Putamen (tissue), 1 donor: ENCODE measurements at regions not wholly inside any gene's neighbourhood (a gene's known extent, or its start where the extent isn't known, plus 50 kb on each side); places are given as distances from the start of the nearest gene placed in this dataset.

Experiments
- DNase-seq: peaks from one replicate; pipeline ENCODE4 v3.0.0-alpha.2; 2016; ENCODE audit warnings: low spot score

DNA sequence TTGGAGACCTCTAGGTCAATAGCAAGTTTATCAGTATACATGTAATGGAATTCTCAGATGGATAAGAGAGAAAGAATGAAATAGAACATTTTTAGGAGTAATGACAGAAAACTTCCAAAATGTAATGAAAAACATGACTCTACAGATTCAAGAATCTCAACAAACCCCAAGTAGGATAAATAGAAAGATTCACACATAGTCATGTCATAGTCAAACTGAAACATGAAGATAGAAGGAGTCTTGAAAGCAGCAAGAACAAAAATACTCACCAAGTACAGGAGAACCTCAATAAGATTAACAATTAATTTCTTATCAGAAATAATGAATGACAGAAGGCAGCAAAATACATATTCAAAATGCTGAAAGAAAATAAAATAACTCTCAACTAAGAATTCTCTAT, 164.5 kb downstream of the SPATA31D1 start:
- no peak for DNase-seq

DNA sequence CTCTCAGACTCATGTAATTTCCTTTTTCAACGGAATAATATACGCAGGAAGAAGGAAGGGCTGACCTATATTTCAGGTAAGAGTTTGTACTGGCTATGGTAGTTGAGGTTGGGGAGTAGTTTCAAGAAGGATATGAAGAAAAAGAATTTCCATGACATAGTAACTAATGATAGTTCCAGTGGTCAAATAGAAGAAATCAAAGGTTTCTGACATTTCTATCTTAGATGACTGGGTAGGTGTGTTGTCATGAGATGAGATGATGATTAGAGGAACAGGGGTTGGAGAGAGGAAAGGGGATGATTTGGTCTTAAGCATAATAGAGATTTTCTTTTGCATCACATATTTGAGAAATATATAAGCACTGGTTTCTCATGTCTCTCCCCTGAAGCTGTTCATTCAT, 166.0 kb downstream of the SPATA31D1 start:
- DNase-seq = no peak

DNA sequence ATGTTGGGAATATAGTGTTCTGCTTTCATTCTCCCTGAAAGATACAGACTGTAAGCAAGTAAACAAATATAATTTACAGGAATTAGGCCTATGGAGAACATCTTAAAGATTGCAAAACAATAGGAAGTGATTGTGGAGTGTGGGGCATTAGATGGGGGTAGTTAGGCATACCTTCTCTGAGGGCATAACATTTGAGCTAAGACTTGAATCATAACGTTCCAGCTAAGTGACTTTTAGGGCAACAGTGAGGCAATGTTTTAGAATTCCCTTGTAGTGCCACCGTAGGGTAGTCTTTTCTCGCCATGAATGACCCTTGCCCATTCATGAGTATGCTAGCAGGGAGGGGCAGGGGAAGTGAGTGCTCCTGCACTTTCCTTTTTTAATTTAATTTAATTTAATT, 173.3 kb downstream of the SPATA31D1 start:
- DNase-seq = no peak

DNA sequence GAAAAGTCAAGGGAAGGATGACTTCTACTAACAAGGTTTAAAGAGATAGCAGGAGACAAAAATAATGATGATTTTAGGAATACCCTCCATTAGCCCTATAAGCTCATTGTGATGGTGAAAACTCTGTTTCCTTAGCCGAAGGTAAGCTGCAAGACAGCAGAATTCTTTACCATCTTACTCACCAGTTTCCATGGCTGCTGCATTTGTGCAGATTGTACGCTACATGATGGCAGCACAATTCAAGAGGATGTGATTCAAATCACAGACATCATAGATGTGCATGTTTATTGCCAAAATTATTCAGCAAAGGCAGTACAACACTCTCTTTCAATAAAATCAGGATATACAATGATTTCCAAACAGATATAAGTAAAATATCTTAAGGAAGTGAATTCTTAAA, 175.6 kb downstream of the SPATA31D1 start:
- DNase-seq = no peak

DNA sequence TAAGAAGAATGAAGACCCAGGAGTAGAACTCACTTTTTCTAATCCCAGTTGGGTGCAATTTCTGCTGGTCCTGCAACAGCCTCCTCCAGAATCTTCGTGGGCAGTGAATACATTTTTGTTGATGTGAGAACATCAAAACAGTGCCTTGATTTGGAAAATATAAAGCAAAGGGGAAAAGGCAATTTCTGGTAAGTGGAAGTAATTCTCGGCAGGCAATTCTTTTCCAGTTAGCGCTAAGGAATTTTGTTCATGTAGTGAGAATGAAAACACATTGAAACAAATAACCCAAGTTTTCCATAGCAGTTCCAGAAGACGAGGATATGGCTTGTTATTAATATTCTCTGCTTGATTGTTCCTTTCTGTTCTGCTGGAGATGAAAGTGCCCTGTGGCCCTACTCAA, 178.7 kb downstream of the SPATA31D1 start:
- no peak for DNase-seq

DNA sequence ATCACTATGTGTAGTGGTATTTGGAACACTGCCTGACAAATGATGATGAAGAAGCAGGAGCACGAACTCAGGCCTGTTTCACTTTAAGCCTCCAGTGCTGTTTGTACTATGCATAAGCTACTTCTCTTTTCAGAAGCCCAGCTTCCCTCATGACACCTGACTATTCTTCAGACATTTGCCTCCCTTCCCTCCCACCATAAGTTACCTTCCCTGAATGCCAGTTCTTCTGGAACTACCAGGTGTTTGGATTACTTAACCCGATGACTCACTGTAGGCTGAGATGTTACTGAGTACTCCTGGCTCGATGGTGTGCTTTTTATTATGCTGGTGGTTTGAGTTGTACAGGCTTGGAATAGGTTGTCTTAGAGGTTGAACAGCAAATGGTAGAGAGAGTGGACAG, 180.0 kb downstream of the SPATA31D1 start:
- peak; percentile 27 for DNase-seq

DNA sequence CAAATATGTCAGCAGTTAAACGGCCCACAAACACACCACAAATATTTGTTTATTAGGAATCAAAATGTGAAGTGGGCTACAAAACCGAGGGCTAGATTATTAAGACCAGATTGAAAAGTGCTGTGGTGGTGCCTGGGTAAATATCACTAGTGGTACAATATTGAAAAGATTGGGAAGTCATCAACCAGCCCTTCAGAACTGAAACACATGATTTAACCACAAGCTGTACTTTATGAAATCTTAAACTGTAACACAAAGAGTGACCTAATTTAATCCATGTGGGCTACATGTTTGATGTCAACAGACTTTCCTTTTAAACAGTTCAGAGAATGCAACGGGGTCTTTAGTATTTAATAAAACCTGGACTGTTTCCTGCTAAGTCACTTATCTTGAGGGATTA, 182.3 kb downstream of the SPATA31D1 start:
- DNase-seq = no peak

DNA sequence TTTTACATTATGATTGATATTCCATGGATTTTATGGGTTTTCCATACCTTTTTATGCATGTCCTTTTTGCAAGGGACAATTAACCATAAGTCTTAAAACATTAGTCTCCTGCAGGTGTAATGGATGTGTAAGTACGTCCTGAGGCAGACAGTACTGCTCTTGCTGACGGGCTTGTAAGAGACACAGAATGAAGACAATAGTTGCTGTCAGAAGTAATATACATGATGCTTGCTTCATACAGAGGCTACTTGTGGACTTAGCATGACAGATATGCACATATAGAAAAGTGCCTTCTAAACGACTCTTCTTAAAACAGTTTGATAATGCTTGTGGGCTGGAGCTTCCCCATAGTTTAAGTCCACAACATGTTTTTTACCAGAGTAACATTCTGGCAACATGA, 182.7 kb downstream of the SPATA31D1 start:
- DNase-seq = no peak

DNA sequence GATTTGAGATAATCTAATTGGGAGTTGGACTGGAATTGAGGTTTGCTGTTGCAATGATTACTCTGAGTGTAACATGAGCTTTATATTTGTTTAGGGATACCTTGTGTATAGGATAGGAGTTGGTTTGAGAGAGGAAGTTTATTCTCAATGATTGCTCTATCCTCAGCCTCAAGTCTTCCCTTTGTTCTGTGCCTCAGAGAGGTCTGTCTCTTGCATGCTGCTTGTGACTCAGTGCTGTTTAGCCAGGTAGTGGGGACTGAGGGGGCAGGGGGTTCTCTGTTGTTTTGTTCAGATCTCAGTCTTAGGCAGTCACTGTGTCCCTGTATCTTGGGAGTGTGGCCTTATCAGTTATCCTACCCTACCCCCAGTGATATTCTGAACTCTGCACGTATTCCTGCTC, 192.1 kb downstream of the SPATA31D1 start:
- no peak for DNase-seq

DNA sequence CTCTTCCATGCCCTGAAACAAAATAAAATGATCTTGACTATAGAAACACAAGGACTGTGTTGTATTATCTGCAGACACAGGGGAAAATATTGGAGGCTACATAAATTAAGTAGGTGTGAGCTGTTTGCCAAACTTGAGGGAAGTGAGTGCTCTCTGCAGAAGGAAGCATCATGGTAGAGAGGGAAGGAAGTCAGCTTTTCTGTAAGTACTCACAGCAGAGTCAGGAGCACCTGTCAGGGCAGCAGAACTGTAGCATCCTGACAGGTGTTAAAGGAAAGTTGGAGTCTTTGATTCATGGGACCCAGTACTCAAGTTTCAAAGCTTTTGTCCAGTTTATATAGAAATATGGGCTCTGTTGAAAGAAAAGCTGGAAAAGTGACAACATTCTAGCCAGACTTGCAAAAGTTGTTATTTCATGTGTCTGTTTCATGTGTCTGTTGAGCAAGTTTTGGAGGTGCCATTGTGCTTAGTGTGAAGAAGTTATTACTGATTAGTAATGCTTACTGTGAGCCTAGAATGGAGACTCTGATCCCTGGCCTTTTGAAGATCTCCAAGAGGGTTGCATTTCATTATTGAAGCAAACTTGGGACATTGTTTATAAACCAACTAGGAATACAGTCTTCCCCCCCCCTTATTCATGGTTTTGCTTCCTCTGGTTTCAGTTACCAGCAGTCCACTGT, 194.7 kb downstream of the SPATA31D1 start:
- no peak for DNase-seq

DNA sequence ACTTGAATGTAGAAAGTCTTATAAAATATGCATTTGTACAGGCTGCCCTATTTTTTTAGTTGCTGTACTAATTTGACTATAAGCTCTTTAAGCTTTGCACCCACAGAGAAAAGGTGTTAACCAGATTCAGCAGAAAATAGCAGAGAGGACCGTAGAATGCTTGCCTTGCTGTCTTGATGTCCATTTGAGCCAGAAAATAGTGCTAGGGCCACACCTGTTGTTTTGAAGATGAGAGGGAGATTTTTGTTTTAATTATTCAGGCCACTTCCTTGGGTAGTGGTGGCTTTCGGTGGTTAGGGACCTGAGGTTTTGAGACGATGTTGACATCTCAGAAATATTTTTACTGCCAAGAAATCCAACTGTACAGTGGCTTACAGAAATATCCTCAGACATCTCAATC, 196.0 kb downstream of the SPATA31D1 start:
- DNase-seq = no peak

DNA sequence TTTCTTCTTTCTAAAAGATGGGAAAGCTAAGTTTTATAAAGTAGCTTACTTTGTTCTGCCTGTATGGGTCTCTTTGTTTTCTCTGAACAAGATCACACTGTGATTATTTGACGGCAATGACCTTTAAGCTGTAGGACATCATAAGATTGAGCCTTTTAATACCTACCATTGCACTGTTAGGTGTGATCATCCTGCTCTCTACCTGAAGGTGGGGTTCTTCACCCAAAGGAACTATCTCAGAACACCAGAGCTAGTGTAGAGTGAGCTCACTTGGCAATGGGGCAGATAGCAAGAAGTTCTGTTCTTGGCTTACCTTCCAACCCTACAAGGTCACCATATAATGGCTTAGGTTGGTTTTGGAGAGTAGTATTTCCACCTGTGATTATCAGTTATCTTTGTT, 200.2 kb downstream of the SPATA31D1 start:
- no peak for DNase-seq

DNA sequence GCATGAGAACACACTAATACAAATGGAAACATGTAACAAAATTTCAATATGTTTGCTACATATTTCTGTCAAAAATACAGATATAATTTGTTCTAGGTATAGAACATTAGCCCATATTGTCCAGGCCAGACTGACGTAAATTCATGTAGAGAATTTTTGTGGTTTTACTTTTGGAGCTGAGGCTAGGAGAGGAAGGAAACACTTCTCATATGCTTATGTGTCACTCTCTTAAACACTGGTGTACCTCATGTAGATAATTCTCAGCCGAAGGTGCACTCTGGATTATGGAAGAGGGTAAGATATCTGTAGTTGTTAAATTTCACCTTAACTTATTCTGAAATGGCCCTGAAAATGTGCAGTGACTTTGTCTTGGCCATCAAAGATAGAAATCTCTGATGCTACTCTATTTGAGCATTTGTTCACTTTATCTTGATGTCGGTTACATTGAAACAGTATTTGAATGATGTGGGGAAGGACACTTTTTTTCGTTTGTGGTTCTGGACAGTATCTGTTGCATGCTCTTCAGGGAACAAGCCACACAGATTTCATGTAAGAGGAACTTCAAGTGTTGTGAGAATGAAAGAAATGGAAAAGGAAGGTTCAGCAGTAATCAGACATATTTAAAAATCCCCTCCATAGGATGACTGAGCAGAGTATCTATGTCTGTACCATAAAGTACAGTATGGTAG, 202.7 kb downstream of the SPATA31D1 start:
- no peak for DNase-seq

DNA sequence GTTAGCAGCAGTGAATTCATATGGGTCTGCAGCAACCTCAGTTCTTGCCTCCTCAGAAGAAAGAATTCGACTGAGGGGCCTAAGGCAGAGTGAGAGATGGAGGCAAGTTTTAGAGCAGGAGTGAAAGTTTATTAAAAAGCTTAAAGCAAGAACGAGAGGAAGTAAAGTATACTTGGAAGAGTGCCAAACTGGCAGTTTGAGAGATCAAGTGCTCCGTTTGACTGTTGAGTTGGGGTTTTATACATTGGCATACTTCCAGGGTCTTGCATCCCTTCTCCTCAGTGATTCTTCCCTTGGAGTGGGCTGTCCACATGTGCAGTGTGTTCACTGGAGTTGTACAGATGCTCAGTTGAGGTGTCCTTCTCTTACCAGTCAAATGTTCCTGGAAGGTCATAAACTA, 203.6 kb downstream of the SPATA31D1 start:
- no peak for DNase-seq

DNA sequence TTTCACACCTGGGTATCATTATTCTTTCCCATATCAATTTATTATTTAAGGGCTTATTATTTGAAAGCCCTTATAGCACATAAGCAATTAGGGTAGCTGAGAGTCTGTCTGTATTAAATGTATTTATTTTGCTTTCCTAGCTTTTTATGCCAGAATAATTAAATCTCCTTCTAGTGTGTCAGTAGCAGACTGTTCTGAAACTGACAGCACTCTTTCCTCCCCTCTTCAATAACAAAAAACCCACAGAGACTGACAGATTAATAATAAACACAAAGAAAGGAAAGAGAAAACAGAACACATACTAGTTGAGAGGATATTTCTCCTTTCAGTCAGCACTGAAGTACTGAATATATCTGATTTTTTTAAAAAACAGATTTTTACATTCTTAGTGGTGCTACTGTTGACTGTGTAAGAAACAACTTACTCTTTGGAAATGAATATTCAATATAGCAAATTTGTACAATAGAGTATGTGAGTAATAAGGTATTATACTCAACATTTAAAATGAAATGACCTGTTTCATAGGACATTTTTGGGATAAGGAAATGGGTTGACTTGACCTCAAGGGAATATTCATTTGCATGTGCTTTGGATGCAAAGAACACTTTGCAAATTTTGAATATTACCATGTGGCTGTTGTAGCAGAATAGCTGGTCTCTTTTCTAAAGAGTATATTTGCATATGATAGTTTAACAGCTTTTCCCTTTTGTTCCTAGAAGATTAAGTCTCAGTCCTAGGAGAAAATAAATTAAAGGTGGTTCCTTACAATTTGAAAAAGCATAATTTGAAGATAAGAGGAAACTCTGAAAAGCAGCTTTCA, 208.3 kb downstream of the SPATA31D1 start:
- DNase-seq = no peak

DNA sequence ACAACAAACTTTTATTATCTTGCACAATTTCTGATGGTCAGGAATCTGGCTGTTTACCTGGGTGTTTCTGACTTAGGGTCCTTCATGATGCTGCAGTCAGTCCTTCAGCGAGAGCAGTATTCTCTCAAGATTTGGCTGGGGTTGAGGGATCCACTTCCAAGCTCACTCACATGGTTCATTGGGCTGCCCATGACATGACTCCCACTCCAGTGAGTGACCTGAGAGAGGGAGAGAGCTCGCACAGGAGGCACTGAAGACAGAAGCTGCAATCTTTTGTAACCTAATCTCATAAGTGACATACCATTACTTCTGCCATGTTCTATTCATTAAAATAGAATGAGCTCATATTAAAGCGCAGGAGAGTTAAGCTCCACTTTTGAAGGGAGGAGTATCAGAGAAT, 212.6 kb downstream of the SPATA31D1 start:
- DNase-seq = no peak

DNA sequence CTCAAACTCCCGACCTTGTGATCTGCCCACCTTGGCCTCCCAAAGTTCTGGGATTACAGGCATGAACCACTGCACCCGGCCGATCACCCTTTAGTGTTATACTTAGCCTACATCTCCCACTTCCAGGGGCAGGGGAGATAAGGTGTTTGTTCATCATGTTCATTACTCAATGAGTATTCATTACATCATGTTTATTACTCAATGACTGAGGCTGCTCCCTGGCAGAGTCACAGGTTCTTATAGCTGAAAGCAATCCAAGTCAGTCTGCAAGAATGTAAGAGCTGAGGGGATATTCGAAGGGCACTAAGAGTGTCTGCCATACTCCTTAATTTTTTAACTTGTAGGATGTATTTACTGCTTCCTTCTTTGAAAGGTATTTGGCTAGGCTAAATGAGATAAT, 214.2 kb downstream of the SPATA31D1 start:
- DNase-seq = no peak

DNA sequence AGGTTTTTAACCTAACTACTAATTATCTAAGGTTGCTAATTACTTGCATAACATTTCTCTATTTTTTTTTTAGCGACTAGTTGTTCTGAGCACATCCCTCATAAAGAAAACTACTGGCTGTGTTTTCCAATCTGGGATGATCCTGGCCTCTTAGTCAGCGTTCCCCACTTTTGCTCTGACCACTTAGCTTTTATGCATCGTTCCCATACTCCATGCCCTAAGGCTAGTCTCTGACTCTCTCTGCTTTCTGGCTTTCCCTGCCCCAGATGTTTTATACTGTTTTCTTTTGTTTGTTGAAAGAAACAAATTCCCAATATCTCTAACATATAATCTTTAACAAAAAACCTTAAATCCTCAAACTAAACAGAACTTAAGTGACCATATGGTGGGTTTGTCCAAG, 217.9 kb downstream of the SPATA31D1 start:
- no peak for DNase-seq

DNA sequence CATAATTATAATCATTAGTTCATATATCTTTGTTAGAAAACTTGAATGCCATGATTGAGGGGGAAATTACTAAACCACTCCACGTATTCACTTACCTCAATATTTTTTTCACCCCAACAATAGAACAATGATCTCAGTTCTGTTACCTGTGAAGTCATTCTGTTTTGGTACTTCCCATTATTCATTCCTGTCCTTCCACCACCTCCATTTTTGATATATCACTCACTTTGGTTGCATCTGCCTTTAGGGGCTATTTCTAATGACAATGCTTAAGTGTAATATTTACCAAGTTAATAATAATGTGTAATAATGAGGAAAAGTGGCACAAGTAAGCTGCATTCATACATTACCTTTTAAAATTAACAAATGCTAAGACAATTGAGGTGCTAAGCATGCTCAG, 218.4 kb downstream of the SPATA31D1 start:
- no peak for DNase-seq

DNA sequence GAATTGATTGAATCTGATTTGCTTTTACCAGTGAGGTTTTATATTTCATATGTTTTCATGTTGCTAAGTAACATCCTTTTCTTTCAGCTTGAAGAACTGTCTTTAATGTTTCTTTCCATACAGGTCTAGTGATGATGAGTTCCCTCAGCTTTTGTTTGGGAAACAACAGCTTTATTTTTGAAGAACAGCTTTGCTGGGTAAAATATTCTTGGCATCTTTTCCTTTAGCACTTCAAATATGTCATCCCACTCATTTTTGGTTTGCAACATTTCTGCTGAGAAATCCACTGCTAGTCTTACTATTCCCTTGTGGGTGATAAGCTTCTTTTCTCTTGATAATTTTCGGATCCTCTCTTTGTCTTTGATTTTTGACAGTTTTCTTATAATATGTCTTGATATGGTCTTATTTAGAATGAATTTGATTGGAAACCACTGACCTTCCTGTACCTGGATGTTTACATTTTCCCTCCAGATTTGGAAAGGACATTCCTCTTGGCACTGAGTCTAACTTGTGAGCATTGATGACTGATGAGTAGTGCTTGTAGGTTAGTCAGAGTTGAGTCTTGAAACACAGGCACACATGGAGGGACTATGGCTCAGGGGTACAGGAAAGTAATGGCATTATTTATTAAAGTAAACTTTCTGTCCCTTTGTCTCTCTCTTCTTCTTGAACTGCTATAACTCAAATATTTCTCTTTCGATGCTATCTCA, 220.3 kb downstream of the SPATA31D1 start:
- no peak for DNase-seq

DNA sequence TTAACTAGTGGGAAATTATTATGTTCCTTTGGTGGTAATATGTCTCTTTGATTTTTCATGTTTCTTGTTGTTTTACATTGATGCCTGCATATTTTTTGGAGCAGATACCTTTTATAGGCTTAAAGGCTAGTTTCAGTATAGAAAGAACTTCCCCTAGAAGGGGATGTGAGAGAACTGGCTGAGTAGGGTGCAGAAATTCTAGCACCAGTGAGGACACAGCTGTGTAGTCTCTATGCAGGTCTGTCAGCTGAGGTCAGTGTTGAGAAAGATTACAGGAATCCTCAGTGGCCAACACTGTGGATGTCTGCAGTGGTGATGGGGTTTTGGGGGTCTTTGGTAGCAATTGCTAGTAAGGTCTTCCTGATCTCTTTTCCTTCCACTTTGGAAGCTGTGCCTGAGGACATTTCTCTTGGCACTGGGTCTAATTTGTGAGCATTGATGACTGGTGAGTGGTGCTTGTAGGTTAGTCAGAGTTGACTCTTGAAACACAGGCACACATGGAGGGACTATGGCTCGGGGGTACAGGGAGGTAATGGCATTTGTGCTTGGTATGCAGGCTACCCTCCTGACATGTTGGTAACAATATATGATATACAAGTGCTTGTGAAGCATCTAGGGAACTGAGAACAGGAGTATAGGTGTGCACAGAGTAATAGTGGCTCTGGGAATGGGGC, 221.4 kb downstream of the SPATA31D1 start:
- no peak for DNase-seq

DNA sequence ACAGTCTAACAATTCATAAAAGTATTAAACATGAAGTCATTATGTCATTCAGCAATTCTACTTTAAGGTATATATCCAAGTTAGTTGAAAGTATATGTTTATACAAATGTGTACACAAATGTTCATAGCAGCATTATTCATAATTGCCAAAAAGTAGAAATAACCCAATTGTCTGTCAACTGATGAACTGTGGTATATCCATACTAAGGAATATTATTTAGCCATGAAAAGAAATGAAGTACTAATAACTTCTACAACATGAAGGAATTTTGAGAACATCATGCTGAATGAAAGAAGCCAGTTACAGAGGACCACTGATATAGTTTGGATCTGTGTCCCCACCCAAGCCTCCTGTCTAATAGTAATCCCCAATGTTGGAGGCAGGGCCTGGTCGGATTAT, 224.3 kb downstream of the SPATA31D1 start:
- no peak for DNase-seq
